ENCODE measurements at regions not wholly inside any gene's neighbourhood (a gene's known extent, or its start where the extent isn't known, plus 50 kb on each side); places are given as distances from the start of the nearest gene placed in this dataset.

- peaks cover 0 to 2% of the 10 kb centered on the region in 2 donors for H3K4me1 ChIP-seq (replicated peaks in 1 of 2)
- WGBS, 4 donors = 66 to 72% (median 67%) methylated on average over 8 of the region's 8 CpGs
- peak in 1 of 7 donors; percentile 7 for DNase-seq
- H3K27ac ChIP-seq = no peak overlapping the region
- no peaks in the 10 kb centered on the region for H3K9me3 ChIP-seq (replicated peaks in 1 of 3)
- H3K36me3 ChIP-seq (replicated peaks in 1 of 2) = no peaks in the 10 kb centered on the region
- H3K4me3 ChIP-seq = no peak overlapping the region
- intact Hi-C loops (cut with DNase I) = no loop called here
- no peaks in the 10 kb centered on the region for H3K27me3 ChIP-seq
- no peak for TF ChIP-seq POLR2A (IDR thresholded peaks at IDR 0.05)
- TF ChIP-seq CTCF (IDR thresholded peaks at IDR 0.05) = no peak
Measured at GRCh38 chr1:14476170-14476955, 122.1 kb upstream of the KAZN start.

- no peak for DNase-seq
- Histone ChIP-seq H3K4me3 (no peak overlapping the region), H3K27me3 (no peaks in the 10 kb centered on the region), H3K36me3 (replicated peaks in 1 of 2) (no peaks in the 10 kb centered on the region), H3K9me3 (replicated peaks in 1 of 3) (no peaks in the 10 kb centered on the region), H3K4me1 (replicated peaks in 1 of 2) (peaks cover 0 to 2% of the 10 kb centered on the region in 2 donors), H3K27ac (no peak overlapping the region)
- TF ChIP-seq CTCF (IDR thresholded peaks at IDR 0.05) (no peak), POLR2A (IDR thresholded peaks at IDR 0.05) (no peak)
- intact Hi-C loops (cut with DNase I) = no loop called here
- 73 to 81% (median 75%) methylated on average over 2 of the region's 2 CpGs for WGBS, 4 donors
Measured at GRCh38 chr1:14478120-14478519, 120.4 kb upstream of the KAZN start.

- Histone ChIP-seq H3K4me3 (no peak overlapping the region), H3K4me1 (replicated peaks in 1 of 2) (peaks cover 0 to 2% of the 10 kb centered on the region in 2 donors), H3K36me3 (replicated peaks in 1 of 2) (no peaks in the 10 kb centered on the region), H3K27ac (no peak overlapping the region), H3K9me3 (replicated peaks in 1 of 3) (no peaks in the 10 kb centered on the region), H3K27me3 (no peaks in the 10 kb centered on the region)
- WGBS, 4 donors = 31 to 38% (median 32%) methylated on average over 4 of the region's 4 CpGs
- DNase-seq = peak; percentile 22 to 73 (median 62)
- TF ChIP-seq POLR2A (IDR thresholded peaks at IDR 0.05) (no peak), CTCF (IDR thresholded peaks at IDR 0.05) (no peak)
- intact Hi-C loops (cut with DNase I) = no loop called here
Measured at GRCh38 chr1:14479865-14480264, 118.6 kb upstream of the KAZN start.

- Histone ChIP-seq H3K4me3 (no peak overlapping the region), H3K9me3 (replicated peaks in 1 of 3) (no peaks in the 10 kb centered on the region), H3K27me3 (no peaks in the 10 kb centered on the region), H3K27ac (no peak overlapping the region), H3K4me1 (replicated peaks in 1 of 2) (peaks cover 0 to 2% of the 10 kb centered on the region in 2 donors), H3K36me3 (replicated peaks in 1 of 2) (no peaks in the 10 kb centered on the region)
- DNase-seq = no peak
- intact Hi-C loops (cut with DNase I) = no loop called here
- 76 to 83% (median 80%) methylated on average over 7 of the region's 7 CpGs for WGBS, 4 donors
- TF ChIP-seq CTCF (IDR thresholded peaks at IDR 0.05) (no peak), POLR2A (IDR thresholded peaks at IDR 0.05) (no peak)
Measured at GRCh38 chr1:14482784-14483450, 115.6 kb upstream of the KAZN start.
